ENCODE measurements at regions not wholly inside any gene's neighbourhood (a gene's known extent, or its start where the extent isn't known, plus 50 kb on each side); places are given as distances from the start of the nearest gene placed in this dataset.

- 69 to 77% methylated on average over 17 of the region's 17 CpGs for WGBS, 2 donors
- H3K9me3 ChIP-seq: no peaks in the 10 kb centered on the region
- no peaks in the 10 kb centered on the region for H3K4me1 ChIP-seq
- intact Hi-C loops (cut with DNase I): no loop called here
- ATAC-seq (no peak), FAIRE-seq (no peak), DNase-seq (no peak)
- no peak overlapping the region for H3K27ac ChIP-seq
- H3K27me3 ChIP-seq: no peaks in the 10 kb centered on the region
- no peak for TF ChIP-seq CTCF (IDR thresholded peaks at IDR 0.05)
- H3K4me3 ChIP-seq: no peak overlapping the region
- H3K36me3 ChIP-seq: no peaks in the 10 kb centered on the region
Measured at GRCh38 chr2:71861186-71862160, 286.2 kb downstream of the CYP26B1 start.

DNA sequence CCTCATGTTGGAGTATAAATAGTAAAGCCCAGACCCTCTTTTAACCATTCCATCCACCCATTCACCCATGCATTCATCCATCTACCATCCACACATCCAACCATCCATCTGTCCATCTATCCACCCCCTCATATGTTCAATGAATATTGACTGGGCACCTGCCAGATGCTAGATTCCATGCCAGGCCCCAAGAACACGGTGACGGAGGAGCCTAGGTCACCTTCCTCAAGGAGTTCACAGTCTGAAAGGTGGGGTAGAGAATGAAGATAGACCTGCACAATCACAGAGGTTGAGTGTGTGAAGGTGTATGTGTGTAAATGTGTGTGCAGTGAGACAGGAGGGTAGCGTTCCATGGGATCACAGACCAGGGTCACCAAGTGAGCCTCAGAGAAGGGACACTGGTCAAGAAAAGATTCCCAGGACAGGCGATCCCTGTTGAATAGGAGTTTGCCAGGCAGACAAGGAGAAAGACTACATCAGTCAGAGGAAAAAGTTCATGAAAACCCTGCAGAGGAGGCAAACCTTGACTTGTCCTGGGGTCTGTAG lies 287.2 kb downstream of the CYP26B1 start:
- DNase-seq (no peak), ATAC-seq (no peak), FAIRE-seq (no peak)
- 73 to 84% methylated on average over 4 of the region's 4 CpGs for WGBS, 2 donors
- H3K36me3 ChIP-seq: no peaks in the 10 kb centered on the region
- no peak overlapping the region for H3K27ac ChIP-seq
- intact Hi-C loops (cut with DNase I): no loop called here
- H3K4me1 ChIP-seq: no peaks in the 10 kb centered on the region
- H3K9me3 ChIP-seq: no peaks in the 10 kb centered on the region
- no peak for TF ChIP-seq CTCF (IDR thresholded peaks at IDR 0.05)
- no peak overlapping the region for H3K4me3 ChIP-seq
- H3K27me3 ChIP-seq: no peaks in the 10 kb centered on the region

- intact Hi-C loops (cut with DNase I): no loop called here
- H3K27ac ChIP-seq: no peak overlapping the region
- no peaks in the 10 kb centered on the region for H3K27me3 ChIP-seq
- 79 to 83% methylated on average over 7 of the region's 7 CpGs for WGBS, 2 donors
- FAIRE-seq (no peak), DNase-seq (no peak), ATAC-seq (no peak)
- H3K4me3 ChIP-seq: no peak overlapping the region
- TF ChIP-seq CTCF (IDR thresholded peaks at IDR 0.05): no peak
- no peaks in the 10 kb centered on the region for H3K36me3 ChIP-seq
- H3K4me1 ChIP-seq: no peaks in the 10 kb centered on the region
- H3K9me3 ChIP-seq: no peaks in the 10 kb centered on the region
Measured at GRCh38 chr2:71859211-71859847, 288.3 kb downstream of the CYP26B1 start.

GRCh38 chr2:71858071-71858470 lies 289.6 kb downstream of the CYP26B1 start:
- no peak for TF ChIP-seq CTCF (IDR thresholded peaks at IDR 0.05)
- no peak overlapping the region for H3K27ac ChIP-seq
- intact Hi-C loops (cut with DNase I): no loop called here
- ATAC-seq (no peak), FAIRE-seq (no peak), DNase-seq (no peak)
- H3K9me3 ChIP-seq: no peaks in the 10 kb centered on the region
- no peaks in the 10 kb centered on the region for H3K27me3 ChIP-seq
- H3K36me3 ChIP-seq: no peaks in the 10 kb centered on the region
- H3K4me3 ChIP-seq: no peak overlapping the region
- WGBS, 2 donors: 75 to 78% methylated on average over 4 of the region's 4 CpGs
- H3K4me1 ChIP-seq: no peaks in the 10 kb centered on the region
